OCI-LY1 (cell line): ENCODE measurements at regions not wholly inside any gene's neighbourhood (a gene's known extent, or its start where the extent isn't known, plus 50 kb on each side); places are given as distances from the start of the nearest gene placed in this dataset.

Experiments used
- EZH2 ChIP-seq: fragments of 200-600 bp; sonication (generic), shearing (Covaris generic); IDR thresholded peaks from 2 replicates; pipeline ENCODE4 v1.8.0; 2017; ENCODE audit warnings: borderline replicate concordance, mixed run types, mild to moderate bottlenecking, antibody characterized with exemption, low read length, moderate library complexity, mixed read lengths
- TF ChIP-seq, protein P1 (sequence below): fragments of 200-600 bp; sonication (generic), shearing (Covaris generic); IDR thresholded peaks from 2 replicates; pipeline ENCODE4 v1.5.1; 2017; ENCODE audit warnings: mild to moderate bottlenecking, antibody characterized with exemption, low read length, moderate library complexity, mixed read lengths

DNA sequence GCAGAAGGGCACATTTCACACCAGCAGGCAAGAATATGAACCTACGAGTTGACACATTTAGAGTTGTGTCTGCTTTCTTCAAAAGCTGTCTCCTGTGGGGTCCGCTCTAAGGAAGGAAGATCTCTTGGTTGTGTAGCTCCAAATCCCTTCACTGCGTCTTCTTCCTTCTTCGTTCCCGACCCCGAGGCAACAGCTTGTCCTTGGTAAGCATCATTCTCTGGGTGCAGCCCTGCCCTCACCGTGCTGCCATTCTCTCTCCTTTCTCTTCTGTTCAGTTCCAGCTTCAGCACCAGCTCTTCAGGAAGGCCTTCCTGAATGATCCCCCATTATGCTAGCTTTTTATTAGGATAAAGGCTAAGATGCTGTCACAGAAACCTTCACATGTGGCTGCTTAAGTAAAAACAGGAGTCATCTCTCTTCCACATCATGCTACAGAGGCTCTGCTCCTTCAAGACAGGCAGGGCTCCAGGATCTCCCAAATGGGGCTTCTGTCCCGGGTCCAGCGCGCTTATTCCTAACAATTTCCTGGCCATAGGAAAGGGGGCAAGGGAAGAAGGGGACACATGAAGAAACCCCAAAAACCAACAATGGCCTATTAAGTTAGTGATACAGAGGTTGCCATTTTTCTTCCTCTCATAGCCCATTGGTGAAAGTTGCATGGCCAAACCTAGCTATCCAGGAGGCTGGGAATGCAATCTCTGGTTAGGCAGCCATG lies 52.2 kb upstream of the SHH start:
- TF ChIP-seq, protein P1, sequence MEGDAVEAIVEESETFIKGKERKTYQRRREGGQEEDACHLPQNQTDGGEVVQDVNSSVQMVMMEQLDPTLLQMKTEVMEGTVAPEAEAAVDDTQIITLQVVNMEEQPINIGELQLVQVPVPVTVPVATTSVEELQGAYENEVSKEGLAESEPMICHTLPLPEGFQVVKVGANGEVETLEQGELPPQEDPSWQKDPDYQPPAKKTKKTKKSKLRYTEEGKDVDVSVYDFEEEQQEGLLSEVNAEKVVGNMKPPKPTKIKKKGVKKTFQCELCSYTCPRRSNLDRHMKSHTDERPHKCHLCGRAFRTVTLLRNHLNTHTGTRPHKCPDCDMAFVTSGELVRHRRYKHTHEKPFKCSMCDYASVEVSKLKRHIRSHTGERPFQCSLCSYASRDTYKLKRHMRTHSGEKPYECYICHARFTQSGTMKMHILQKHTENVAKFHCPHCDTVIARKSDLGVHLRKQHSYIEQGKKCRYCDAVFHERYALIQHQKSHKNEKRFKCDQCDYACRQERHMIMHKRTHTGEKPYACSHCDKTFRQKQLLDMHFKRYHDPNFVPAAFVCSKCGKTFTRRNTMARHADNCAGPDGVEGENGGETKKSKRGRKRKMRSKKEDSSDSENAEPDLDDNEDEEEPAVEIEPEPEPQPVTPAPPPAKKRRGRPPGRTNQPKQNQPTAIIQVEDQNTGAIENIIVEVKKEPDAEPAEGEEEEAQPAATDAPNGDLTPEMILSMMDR, result no peak
- no peak for TF ChIP-seq EZH2
